HEK293 (cell line): ENCODE measurements at regions not wholly inside any gene's neighbourhood (a gene's known extent, or its start where the extent isn't known, plus 50 kb on each side); places are given as distances from the start of the nearest gene placed in this dataset.
"Not testable (repeated sequence)": the region's sequence is repeated elsewhere in the genome, so short reads cannot be mapped to it uniquely, and the experiment has no call there.

Experiments used
- ZNF423 ChIP-seq: fragments of 450-650 bp; formaldehyde crosslinking; IDR thresholded peaks from 2 replicates; pipeline ENCODE4 v1.5.1; 2016; ENCODE audit warnings: missing biosample characterization, missing genetic modification characterization
- TF ChIP-seq, protein P1 (sequence below): fragments of 450-650 bp; formaldehyde crosslinking; IDR thresholded peaks from 2 replicates; pipeline ENCODE4 v1.5.1; 2016; ENCODE audit warnings: missing biosample characterization, missing genetic modification characterization
- TF ChIP-seq, protein P2 (sequence below): fragments of 450-650 bp; formaldehyde crosslinking; IDR thresholded peaks from 2 replicates; pipeline ENCODE4 v1.5.1; 2016; ENCODE audit warnings: missing biosample characterization, missing genetic modification characterization

DNA sequence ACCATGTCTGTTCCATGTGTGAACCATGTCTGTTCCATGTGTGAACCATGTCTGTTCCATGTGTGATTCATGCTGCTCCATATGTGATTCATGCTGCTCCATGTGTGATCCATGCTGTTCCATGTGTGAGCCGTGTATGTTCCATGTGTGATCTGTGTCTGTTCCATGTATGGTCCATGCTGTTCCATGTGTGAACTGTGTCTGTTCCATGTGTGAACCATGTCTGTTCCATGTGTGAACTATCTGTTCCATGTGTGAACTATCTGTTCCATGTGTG lies 74.7 kb upstream of the METTL9 start:
- not testable (repeated sequence) for TF ChIP-seq ZNF423
- TF ChIP-seq, protein P1, sequence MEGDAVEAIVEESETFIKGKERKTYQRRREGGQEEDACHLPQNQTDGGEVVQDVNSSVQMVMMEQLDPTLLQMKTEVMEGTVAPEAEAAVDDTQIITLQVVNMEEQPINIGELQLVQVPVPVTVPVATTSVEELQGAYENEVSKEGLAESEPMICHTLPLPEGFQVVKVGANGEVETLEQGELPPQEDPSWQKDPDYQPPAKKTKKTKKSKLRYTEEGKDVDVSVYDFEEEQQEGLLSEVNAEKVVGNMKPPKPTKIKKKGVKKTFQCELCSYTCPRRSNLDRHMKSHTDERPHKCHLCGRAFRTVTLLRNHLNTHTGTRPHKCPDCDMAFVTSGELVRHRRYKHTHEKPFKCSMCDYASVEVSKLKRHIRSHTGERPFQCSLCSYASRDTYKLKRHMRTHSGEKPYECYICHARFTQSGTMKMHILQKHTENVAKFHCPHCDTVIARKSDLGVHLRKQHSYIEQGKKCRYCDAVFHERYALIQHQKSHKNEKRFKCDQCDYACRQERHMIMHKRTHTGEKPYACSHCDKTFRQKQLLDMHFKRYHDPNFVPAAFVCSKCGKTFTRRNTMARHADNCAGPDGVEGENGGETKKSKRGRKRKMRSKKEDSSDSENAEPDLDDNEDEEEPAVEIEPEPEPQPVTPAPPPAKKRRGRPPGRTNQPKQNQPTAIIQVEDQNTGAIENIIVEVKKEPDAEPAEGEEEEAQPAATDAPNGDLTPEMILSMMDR (tag by site-specific recombination): not testable (repeated sequence)
- TF ChIP-seq, protein P2, sequence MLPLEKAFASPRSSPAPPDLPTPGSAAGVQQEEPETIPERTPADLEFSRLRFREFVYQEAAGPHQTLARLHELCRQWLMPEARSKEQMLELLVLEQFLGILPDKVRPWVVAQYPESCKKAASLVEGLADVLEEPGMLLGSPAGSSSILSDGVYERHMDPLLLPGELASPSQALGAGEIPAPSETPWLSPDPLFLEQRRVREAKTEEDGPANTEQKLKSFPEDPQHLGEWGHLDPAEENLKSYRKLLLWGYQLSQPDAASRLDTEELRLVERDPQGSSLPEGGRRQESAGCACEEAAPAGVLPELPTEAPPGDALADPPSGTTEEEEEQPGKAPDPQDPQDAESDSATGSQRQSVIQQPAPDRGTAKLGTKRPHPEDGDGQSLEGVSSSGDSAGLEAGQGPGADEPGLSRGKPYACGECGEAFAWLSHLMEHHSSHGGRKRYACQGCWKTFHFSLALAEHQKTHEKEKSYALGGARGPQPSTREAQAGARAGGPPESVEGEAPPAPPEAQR (tag by site-specific recombination): not testable (repeated sequence)
